NCI-H1092 (cell line): ENCODE measurements at regions not wholly inside any gene's neighbourhood (a gene's known extent, or its start where the extent isn't known, plus 50 kb on each side); places are given as distances from the start of the nearest gene placed in this dataset.

ENCODE experiments used
- DNase-seq: peaks from one replicate; lab custom pipeline; 2025; lab: John Stamatoyannopoulos, UW

DNA sequence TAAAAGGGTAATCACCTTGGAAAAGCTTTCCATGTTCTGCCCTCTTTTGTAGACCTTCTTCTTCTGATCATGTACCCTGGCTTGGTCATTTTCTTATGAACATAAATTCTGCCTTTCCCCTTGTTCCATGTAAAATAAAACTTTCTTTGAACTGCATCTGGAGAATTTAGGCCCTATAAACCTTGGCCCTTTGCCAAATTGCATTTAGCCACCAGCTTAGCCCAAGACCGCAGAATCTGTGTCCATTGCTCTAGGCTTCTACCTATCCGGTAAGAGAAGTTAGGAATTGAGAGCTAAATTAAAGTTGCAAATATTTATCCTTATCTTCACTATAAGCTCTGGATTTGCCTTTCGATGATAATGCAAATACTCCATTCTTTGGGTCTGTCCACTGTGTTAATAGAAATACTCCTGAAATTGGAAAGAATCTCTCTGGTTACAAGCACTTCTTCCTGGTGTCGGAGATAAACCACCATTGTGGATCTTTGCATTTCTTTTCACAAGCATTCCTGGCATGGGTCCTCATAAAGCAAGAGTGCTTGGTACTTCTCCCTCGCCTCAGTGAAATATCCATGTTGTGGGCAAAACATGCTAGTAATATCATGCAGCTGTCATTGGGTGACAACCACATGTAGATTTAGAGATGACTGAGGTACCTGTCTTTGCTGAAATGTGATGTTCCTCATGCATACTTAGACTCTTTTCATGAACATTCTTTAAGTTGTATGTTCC lies 698.0 kb upstream of the WWC1 start:
- no peak for DNase-seq

DNA sequence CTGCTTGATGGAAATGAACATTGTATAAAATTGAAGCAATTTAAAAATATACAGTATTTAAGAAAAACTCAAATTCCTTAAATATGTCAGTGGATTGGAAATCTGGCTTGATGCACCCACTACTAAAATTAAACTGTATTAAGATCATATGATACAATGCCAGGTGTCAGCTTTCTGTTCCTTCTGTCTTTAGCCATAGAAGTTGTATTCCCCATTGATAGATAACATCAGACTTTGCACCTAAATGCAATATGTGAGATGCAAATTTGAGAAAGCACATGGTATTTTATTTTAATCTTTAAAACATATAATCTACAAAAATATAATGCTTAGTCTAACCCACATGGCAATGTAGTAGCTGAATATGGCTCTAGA lies 697.4 kb upstream of the WWC1 start:
- no peak for DNase-seq

DNA sequence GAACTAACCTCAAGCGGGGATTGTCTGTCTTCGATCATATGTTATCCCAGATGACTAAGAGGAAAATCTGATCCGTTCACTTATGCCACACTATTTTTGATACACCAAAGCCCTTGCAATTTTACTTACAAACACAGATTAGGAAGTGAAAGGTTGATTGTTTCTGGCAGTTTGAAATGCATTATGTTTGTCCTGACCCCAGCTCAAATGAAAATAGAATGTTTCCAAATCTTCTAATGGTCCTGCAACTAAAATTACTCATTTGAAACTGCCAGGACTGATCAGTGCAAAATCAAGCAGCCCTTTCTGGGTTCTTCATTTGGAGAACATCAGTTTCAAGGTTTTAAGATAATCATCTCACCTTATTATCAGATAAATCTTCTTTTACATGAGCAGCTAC lies 696.7 kb upstream of the WWC1 start:
- DNase-seq: no peak

DNA sequence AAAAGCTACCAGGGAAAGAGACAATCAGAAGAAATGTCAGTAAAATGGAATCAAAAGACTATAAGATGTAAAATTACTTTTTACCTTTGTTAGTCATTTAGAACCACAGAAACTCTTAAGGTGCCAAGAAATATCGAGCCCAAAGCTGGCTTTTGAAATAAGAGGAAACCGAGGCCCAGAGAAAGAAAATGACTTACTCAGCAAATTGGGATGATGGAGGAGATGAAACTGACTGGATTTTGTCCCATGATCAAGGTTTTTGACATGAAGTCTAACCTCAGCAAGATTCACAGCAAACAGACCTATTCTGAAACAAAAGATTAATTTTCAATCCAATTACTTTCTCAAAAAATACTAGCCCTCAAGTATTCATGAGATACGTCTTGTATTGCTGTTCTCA lies 696.2 kb upstream of the WWC1 start:
- no peak for DNase-seq

DNA sequence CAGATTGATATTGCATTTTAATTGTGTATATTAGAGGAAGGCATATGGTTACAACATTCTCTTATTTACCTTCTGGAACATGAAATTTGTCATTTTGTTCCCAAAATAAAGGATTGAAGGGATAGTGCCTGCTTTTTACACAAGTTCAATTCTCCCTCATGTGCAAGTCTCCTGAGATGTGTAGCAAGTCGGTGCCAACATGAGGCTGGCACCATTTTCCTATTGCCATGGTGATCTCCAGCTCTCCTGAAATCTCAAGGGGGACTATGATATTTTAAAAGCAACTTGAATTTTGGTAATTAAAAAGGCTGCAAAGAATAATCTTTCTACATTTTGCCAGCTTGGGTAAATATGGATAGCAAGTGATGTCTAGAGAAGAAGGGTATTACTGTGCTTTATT lies 693.3 kb upstream of the WWC1 start:
- no peak for DNase-seq

DNA sequence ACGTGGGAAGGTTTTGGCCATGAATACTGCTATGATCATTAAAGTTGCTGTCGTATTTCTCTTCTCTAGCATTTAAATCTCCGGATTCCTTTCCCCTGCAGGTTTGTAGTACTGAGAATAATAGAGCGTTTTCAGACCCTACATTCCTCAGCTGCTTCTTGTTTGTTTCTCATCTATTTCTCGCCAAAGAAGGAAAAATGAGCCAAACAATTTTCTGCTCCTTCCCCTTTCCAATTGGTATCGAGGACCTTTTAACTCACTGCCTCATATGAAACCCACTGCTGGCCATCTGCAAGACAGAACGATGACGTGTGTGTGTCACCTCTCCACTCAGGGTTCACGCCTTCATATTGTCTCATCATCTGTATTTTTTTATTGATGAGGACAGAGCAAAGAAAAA lies 689.4 kb upstream of the WWC1 start:
- no peak for DNase-seq

DNA sequence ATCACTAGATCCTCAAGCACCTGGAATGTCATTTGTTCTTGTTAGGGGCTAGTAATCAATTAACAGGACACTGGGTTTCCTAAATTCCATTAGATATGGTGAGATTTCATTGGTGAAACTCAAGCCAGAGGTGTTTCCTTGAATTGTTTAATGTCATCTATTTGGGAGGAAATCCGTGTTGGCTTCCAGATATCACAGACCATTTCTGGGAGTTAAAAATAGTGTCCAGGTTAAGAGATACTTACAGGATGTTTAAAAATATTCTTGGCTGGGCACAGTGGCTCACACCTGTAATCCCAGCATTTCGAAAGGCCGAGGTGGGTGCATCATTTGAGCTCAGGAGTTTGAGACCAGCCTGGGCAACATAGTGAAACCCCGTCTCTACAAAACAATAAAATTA lies 688.3 kb upstream of the WWC1 start:
- no peak for DNase-seq

DNA sequence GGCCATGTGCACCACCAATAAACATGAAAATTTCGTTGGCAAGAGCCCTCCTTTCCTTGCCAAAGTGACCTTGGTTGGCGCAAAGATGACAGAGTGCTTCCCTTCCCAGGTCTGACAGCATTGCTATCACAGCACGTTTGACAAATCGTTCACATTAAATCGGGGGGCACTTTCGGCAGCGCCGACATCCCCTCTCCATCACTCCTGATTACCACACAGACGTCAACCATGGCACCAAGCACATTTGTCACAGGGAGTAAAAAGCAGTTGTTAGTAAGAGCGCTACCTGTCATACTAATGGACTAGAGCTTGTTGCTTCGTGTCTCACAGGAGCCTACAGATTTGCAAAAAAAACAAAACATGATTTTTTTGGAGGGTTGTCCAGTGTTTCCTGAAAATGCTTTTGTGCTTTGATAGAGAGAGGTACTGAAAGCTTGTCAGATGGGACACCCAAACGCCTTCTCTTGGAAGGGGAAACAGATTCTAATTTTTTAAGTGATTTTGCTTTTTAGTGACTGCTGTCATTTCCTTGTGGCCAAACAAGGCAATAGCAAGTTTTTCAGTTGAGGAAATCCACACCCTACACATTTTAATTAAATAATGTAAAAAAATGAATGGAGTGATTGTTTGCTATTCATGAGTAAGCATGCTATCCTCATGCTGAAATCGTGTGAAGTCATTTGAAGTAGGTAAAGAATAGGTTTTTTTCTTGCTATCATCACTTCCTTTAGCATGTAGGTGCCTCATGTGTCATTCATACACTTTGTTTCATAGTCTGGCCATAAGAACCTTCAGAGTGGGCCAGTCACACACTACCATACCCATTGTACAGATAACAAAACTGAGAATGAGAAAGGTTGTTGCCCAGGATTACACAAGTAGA lies 682.8 kb upstream of the WWC1 start:
- no peak for DNase-seq

DNA sequence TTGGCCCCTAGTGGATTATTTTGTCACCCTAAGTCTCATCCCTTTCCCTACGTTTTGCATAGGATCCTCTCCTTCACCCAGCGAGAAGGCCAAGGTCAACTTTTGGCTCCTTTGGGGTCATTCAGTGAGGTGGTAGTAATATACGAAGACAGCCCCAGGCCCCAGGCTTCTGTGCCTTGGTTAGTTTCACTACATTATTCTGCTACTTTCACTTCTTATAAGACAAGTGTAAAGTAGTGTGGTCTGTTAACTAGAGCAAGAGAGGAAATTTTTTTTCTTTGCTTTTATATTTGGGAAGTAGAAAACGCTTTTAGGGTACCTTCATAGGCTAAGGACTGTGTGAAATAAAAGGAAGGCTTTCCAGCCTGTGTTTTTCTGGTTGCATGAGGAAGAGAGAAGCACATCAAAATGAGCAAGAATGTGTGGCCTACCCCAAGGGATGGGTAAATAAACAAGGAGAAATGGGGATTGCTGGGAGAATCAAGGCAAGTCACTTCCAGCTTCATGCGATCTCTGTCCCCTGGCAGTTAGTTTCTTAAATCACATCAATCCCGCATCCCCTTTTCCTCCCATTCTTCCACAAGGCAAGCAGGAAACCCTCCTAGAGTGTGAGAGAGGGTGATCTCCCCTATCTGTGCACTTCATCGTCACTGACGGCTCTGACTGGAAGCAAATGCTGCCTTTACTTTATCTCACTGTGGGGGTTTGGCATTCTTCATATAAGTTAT lies 677.0 kb upstream of the WWC1 start:
- no peak for DNase-seq

DNA sequence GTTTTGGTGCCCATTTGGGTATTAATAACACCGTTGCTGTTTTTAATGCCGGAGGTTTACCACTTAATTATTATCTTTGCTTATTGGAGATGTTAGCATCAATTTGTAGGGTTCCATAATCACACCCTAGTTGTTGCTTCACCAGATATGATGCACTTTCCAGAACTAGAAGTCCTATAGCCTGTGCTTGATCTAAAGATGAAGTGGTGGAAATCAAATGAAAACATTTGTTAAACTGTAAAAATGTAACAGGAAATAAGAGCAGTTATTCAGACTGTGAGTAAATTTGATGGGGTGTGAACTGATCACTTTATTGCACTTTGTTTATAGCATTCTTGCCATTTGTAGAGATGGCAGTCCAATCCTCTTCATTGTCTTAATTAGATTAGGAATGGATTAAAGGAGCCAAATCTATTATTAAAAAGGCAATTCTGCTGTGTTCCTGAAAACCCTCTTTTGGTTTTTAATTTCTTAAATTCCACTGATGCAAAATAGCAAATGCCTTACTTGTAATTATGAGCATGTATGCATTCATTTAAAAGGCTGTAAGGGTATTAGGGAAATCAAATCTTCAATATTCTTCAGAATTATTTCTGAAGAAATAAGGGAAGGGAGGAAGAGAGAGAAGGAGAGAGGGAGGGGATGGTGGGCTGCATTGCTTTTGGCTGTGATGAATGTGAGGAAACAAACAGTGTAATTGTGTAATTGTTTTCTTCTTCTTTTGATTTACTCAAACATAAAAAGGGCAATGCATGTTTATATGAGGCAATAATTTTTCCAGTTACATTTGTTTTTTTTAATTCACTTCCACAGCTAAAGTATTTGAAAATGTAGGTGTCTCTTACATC lies 675.2 kb upstream of the WWC1 start:
- no peak for DNase-seq

DNA sequence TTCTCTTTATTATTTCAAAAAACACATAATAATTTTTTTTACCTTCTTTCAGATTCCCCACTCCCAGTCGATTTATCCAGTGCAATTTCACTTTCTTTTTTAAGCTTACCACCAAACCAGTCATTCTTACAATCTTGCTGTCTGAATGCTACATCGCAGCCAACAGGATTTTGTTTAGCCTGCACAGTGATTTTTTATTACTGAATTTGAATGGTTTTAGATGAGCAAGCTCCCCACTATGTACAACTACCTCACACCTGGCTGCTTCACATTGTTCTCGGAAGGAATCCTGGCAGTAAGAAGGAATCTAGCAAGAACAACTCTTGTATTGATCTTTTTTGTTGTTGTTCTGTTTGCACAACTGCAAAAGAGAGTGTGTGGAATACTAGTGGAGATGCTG lies 668.1 kb upstream of the WWC1 start:
- DNase-seq: no peak

DNA sequence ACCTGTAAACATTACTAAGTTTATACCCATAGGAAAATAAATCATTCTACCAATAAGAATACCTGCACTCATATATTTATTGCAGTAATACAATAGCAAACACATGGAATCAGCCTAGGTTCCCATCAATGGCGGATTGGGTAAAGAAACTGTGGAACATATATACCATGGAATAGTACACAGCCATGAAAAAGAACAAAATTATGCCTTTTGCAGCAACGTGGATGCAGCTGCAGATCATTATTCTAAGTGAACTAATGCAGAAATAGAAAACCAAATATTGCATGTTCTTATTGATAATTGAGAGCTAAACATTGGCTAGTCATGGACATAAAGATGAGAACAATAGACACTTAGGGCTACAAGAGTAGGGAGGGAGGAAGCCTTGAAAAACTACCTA lies 667.4 kb upstream of the WWC1 start:
- DNase-seq: no peak

DNA sequence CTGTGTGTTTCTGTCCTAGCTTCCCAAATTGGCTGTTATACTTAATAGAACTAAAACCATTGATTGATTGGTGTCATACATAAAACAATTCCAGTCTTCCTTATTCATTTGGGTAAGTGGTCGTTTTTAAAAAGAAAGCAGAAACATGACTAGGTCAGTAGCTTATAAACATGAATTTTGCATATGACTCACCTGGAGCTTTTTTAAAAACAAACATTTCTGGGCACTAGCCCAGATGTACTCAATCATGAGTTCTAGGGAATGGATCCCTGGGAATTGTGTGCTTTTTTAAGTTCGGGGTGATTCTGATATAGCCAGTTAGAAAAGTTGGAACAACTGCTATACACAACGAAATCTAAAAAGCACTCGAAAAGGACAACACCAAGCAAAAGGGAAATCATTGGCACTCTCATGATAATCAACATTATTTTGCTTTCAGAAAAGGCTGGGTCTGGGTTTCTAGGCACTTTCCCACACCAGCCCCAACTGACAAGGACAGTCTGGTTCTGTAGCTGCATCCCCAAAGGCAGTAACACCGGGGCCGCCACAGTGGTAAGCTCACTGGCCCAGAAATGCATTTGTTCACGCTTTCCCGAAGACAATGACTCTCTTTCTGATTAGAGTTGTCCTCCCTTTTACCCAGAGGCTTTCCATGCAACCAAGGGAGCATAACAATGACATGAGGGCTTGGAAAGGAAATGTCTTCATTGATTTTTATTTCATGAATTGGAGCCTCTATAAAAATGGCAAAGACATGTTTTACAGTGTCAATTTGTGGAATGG lies 664.9 kb upstream of the WWC1 start:
- DNase-seq: no peak

DNA sequence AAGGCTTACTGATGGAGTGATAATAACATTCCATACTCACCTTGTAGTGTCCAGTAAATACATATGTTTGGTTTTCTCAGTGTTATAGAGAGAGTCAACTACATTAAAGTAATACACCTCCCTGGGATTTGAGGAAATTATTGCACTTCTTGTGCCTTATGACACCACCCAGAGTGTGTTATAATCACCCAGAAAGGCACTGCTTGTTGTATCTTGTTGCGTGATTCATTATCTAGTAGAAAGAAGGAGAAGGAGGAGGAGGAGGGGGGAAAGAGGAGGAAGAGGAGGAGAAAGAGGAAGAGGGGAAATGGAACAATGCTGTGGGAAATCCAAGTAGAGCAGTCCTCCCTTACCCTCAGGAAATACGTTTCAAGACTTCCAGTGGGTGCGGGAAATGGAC lies 661.8 kb upstream of the WWC1 start:
- DNase-seq: no peak

DNA sequence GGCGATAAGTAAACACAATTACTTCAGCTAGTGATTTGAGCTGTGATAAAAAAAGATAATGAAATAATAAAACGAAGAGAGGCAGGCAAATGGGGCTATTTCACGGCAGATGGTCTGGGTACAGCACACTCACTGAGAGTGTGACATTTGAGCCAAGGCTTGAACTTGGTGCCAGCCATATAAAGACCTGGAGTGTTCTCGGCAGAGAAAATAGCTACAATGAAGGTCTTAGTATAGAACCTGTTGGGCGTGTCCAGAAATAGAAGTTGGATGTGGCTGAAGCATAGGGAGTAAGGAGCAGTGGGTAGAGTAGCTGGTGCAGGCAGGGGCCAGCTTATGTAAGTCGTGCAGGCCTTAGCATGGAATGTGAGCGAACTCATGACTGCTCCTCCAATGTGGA lies 660.3 kb upstream of the WWC1 start:
- DNase-seq: no peak

DNA sequence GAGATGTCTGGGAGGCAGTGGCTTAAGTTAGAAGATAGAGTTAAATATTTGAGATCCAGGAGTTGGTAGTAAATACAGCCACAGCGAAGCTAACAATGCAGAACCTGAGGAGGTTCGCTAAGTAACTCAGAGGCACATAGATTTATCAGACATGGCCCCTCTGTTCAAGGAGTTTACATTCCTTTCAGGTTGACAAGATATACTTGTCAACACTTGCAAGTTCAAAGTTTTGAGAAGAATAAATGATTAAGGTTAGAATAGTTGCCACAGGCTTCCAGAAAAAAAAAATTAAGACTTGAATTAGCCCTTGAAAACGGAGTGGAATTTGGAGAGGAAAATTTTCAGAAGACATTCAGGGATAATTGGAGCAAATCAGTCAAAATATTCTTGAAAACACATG lies 658.3 kb upstream of the WWC1 start:
- no peak for DNase-seq

DNA sequence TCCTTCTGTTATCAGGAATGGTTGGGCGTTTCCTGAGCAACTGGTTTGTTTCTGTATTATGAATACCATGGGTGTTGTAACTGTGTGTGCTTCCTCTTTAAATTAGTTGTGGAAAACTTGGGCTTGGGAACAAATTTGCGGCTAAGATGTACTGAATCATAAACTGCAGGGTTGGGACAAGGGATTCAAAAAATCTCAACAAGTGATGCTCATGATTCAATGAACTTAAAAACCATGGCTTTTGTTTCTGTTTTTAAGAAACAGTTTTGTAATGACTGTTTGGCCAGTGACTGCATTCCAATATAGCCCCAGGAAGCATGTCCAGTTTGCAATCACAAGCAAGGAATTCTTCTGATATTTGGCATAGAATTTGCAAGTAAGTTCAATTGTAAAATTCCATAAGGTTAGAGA lies 657.5 kb upstream of the WWC1 start:
- no peak for DNase-seq

DNA sequence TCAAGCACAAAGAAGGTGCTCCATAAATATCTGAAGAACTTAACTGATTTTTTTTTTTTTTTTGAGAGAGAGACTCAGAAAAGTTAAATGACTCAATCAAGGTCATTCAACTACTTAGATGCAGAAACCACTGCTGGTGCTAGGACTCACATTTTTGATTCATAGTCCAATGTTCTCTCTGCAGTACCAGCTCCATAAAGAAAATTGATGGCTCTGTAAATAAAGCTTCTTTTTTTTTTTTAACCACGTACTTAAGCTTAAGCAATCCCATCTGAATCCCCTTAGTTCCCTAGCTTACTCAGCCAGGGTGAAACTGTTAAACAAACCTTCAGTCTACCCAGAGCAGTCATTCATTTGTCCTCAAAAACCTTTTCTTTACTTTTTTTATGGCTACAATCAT lies 657.0 kb upstream of the WWC1 start:
- no peak for DNase-seq

DNA sequence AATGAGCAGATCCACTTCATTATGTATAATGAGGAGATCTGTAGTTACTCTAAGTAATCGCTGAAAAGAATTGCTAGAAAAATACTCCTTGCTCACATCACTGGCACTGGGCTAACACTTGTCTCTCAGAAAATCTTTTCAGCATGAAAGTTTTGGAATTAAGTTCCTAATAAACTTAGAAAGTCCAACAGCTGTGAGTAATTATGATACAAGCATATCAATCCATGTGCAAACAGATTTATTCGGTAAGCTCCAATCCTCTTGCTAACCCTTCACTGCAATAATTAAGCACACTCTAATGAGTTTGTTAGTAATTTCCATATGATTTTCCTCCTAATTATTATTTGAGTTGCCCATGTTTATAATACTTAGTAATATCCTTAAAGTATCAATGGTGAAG lies 652.6 kb upstream of the WWC1 start:
- DNase-seq: no peak

DNA sequence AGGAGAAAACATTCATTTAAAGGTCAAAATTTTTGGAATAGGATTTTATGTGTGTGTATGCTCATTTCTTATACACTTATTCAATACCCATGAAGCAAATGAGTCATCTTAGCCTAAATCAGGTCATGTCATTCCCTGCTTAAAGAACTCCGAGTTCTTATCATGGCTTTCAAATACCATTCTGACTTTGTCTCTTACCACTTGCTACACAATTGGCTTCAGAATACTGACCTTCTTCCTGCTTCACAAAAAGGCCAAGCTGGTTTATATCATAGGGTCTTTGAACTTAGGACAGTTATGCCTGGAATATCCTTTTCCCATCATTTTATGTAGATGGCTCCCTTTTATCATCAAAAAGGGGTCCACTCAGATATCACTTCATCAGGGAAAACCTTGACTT lies 652.2 kb upstream of the WWC1 start:
- no peak for DNase-seq

DNA sequence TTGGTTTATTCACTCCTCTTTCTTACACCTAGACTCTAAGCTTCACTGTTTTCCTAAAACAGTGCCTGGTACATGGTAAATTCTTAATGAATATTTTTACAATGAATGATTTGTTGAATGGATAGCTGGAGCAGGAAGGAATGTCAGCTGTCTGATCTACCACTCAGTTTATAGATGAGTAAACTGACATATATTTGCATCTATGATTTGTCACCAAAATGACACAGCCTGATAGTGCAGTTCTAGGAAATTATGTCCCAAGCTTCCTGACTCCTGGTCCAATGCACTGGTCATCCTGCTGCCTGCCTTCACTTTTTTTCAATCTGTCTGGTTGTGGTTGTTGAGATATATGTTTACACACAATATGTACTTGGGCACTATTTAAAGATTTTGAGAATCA lies 651.7 kb upstream of the WWC1 start:
- DNase-seq: no peak
